ENCODE measurements at regions not wholly inside any gene's neighbourhood (a gene's known extent, or its start where the extent isn't known, plus 50 kb on each side); places are given as distances from the start of the nearest gene placed in this dataset.

GRCh38 chr14:98867146-98867545 lies 404.9 kb downstream of the BCL11B start:
- DNase-seq (ENCODE audit: low read depth) = no peak
- no peak overlapping the region for H3K4me3 ChIP-seq (ENCODE audit: low read depth, low read length)
- no peak for TF ChIP-seq CTCF (conservative IDR thresholded peaks at IDR 0.05; ENCODE audit: low read depth, low read length)

DNA sequence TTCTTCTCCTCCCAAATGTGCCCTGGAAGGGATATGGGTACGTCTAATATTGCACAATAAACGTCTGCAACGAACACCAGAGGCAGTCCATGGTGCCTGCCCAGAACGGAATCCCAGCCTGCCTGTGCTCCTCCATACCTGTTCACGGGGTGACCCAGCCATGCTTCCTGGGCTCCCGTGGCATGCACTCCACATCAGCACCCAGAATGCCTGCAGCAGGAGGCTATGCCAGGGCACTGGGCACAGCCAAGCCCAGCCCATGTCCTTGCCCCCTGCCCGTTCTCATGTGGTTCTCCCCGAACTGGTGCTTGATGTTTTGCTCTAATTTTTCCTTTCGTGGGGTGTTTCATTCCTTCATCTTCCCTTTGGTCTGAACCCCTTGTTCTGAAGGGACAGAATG lies 404.3 kb downstream of the BCL11B start:
- H3K4me3 ChIP-seq (ENCODE audit: low read depth, low read length) = no peak overlapping the region
- TF ChIP-seq CTCF (conservative IDR thresholded peaks at IDR 0.05; ENCODE audit: low read depth, low read length) = no peak
- no peak for DNase-seq (ENCODE audit: low read depth)

DNA sequence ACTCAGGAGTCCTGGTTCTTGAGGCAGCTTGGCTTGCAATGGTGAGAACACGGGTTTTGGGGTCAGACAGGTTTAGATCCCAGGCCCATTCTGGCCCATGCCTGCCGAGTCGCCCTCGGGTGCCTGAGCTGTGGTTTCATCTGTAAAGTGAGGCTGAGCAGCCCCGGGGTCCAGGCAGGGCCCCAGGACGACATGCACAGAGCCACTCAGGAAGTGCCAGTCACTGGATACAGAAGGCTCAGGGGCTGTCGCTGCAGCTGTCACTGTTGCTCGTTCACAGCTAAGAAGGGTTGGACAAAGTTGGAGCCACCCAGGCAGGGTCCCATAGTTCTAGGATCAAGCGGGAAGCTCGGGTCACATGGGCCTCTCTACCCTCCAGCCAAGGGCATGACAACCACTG lies 403.1 kb downstream of the BCL11B start:
- DNase-seq (ENCODE audit: low read depth) = no peak
- no peak for TF ChIP-seq CTCF (conservative IDR thresholded peaks at IDR 0.05; ENCODE audit: low read depth, low read length)

DNA sequence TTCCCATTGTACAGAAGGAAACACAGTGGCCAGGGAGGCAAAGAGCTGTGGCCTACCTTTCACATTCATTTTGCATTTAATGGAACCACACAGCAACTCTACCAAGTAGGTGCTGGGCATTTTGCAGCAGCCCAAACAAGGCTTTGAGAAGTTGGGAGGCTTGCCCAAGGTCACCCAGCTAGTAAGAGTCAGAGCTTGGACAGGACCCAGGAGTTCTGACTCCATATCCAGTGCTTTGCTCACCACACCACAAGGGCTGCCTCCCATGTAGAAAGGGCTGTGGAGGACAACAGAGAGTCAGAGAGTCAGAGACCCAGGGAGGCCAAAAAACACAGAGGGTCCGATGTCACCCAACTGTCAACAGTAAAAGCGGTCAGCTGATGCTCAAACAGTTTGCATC lies 400.2 kb downstream of the BCL11B start:
- H3K4me3 ChIP-seq (ENCODE audit: low read depth, low read length) = no peak overlapping the region
- DNase-seq (ENCODE audit: low read depth) = no peak

More for the DNA sequence above, 403.1 kb downstream of the BCL11B start:
- no peak overlapping the region for H3K4me3 ChIP-seq (ENCODE audit: low read depth, low read length)

DNA sequence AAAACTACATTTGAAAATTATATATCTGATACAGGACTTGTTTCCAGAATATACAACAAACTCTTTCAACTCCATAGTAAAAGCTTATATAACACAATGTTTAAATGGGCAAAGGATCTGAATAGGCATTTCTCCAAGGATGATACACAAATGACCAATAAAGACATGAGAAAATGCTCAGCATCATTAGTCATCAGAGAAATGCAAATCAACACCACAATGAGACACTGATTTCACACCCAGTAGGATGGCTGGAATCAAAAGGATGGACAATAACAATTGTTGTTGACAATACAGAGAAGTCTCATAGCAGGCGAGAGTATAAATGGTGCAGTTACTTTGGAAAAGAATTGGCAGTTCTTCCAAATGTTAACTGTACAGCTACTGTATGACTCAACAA lies 394.9 kb downstream of the BCL11B start:
- TF ChIP-seq CTCF (conservative IDR thresholded peaks at IDR 0.05; ENCODE audit: low read depth, low read length) = no peak
- no peak for DNase-seq (ENCODE audit: low read depth)

More for the DNA sequence above, 400.2 kb downstream of the BCL11B start:
- no peak for TF ChIP-seq CTCF (conservative IDR thresholded peaks at IDR 0.05; ENCODE audit: low read depth, low read length)

DNA sequence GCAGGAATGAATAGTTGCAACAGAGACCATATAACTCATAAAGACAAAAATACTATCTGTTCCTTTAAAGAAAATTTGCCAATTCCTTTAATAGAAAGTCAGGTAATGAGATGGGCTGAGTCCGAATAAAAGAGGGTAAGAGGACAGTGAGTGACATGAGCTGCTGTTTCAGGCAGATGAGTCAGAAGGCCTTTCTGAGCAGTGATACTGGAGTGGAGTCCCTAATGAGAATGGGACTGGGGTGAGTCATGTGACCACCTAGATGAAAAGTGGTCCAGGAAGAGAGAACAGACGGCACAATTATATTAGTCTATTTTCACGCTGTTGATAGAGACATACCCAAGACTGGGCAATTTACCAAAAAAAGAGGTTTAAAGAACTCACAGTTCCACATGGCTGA lies 393.7 kb downstream of the BCL11B start:
- no peak for TF ChIP-seq CTCF (conservative IDR thresholded peaks at IDR 0.05; ENCODE audit: low read depth, low read length)
- DNase-seq (ENCODE audit: low read depth) = no peak
- H3K4me3 ChIP-seq (ENCODE audit: low read depth, low read length) = no peak overlapping the region

More for the DNA sequence above, 394.9 kb downstream of the BCL11B start:
- no peak overlapping the region for H3K4me3 ChIP-seq (ENCODE audit: low read depth, low read length)

DNA sequence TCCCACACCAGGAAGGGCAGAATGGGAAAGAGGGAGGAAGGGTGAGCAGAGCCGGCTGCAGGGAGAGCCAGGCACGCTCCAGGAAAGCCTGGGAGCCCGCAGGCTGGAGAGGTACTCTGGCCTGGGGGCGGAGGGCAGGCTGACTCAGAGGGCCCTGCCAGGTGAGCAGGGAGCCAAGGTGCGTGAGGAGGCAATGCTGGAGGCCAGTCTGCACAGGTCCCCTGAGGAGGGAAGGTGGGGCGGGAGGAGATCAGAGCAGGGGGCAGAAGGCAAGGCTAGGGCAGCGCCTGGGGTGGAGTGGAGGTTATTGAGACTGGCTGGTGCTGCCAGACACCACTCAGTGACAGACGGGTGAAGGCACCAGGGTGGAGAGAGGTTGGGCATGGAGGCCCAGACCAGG lies 385.0 kb downstream of the BCL11B start:
- no peak overlapping the region for H3K4me3 ChIP-seq (ENCODE audit: low read depth, low read length)
- DNase-seq (ENCODE audit: low read depth) = no peak
- no peak for TF ChIP-seq CTCF (conservative IDR thresholded peaks at IDR 0.05; ENCODE audit: low read depth, low read length)

All from epithelial cell of proximal tubule (primary cell).